Ishikawa (cell line): ENCODE measurements at regions not wholly inside any gene's neighbourhood (a gene's known extent, or its start where the extent isn't known, plus 50 kb on each side); places are given as distances from the start of the nearest gene placed in this dataset.
A peak's percentile ranks its signal among the peaks of the same experiment; 100 is the strongest.

ENCODE experiments used
- CEBPB ChIP-seq: IDR thresholded peaks from 2 replicates; pipeline ENCODE4 v1.6.1; 2012
- CREB1 ChIP-seq: IDR thresholded peaks from 2 replicates; pipeline ENCODE4 v1.6.1; 2012; ENCODE audit warnings: low read depth
- EGR1 ChIP-seq: IDR thresholded peaks from 2 replicates; pipeline ENCODE4 v1.6.1; 2012
- EP300 ChIP-seq: IDR thresholded peaks from 2 replicates; pipeline ENCODE4 v1.6.1; 2012; ENCODE audit warnings: borderline replicate concordance
- FOXM1 ChIP-seq: IDR thresholded peaks from 2 replicates; pipeline ENCODE4 v1.6.1; 2012; ENCODE audit warnings: low read depth, borderline replicate concordance
- MAX ChIP-seq: IDR thresholded peaks from 2 replicates; pipeline ENCODE4 v1.6.1; 2012
- NFIC ChIP-seq: IDR thresholded peaks from 2 replicates; pipeline ENCODE4 v1.6.1; 2012
- RAD21 ChIP-seq: IDR thresholded peaks from 2 replicates; pipeline ENCODE4 v1.6.1; 2012; ENCODE audit warnings: low read depth
- REST ChIP-seq: IDR thresholded peaks from 2 replicates; pipeline ENCODE4 v1.6.1; 2012; ENCODE audit warnings: low read depth, mild to moderate bottlenecking
- TAF1 ChIP-seq: IDR thresholded peaks from 2 replicates; pipeline ENCODE4 v1.6.1; 2012; ENCODE audit warnings: low read depth, mild to moderate bottlenecking
- TCF12 ChIP-seq: IDR thresholded peaks from 2 replicates; pipeline ENCODE4 v1.6.1; 2012; ENCODE audit warnings: low read depth
- TEAD4 ChIP-seq: IDR thresholded peaks from 2 replicates; pipeline ENCODE4 v1.6.1; 2012
- USF1 ChIP-seq: IDR thresholded peaks from 2 replicates; pipeline ENCODE4 v1.6.1; 2012
- YY1 ChIP-seq: IDR thresholded peaks from 2 replicates; pipeline ENCODE4 v1.6.1; 2012; ENCODE audit warnings: low read depth
- ZBTB7A ChIP-seq: IDR thresholded peaks from 2 replicates; pipeline ENCODE4 v1.6.1; 2012; ENCODE audit warnings: low read depth

GRCh38 chrX:4005281-4005680 lies 291.8 kb upstream of the PRKX start:
- TF ChIP-seq CEBPB (no peak), REST (no peak), CREB1 (no peak), ZBTB7A (no peak), YY1 (no peak), TEAD4 (no peak), FOXM1 (no peak), TAF1 (no peak), EGR1 (no peak), USF1 (no peak), MAX (no peak), EP300 (no peak), NFIC (no peak), RAD21 (no peak), TCF12 (no peak)

GRCh38 chrX:4004822-4005221 lies 291.4 kb upstream of the PRKX start:
- TF ChIP-seq TEAD4 (no peak), TCF12 (no peak), USF1 (no peak), CEBPB (no peak), EGR1 (no peak), FOXM1 (no peak), TAF1 (no peak), ZBTB7A (no peak)

GRCh38 chrX:3994315-3994714 lies 280.9 kb upstream of the PRKX start:
- TF ChIP-seq ZBTB7A, result no peak
- no peak for TF ChIP-seq EGR1
- no peak for TF ChIP-seq NFIC
- no peak for TF ChIP-seq TEAD4
- TF ChIP-seq TCF12, result no peak
- TF ChIP-seq REST, result no peak

GRCh38 chrX:3990569-3990968 lies 277.1 kb upstream of the PRKX start:
- no peak for TF ChIP-seq CREB1
- TF ChIP-seq REST, result peak; percentile 80
- no peak for TF ChIP-seq RAD21

GRCh38 chrX:3968749-3969148 lies 255.3 kb upstream of the PRKX start:
- TF ChIP-seq MAX, result no peak
- TF ChIP-seq TEAD4, result no peak
- no peak for TF ChIP-seq TCF12
- TF ChIP-seq ZBTB7A, result no peak
- TF ChIP-seq CREB1, result no peak

GRCh38 chrX:3963980-3964379 lies 250.5 kb upstream of the PRKX start:
- no peak for TF ChIP-seq FOXM1
- no peak for TF ChIP-seq TAF1
- no peak for TF ChIP-seq ZBTB7A
- TF ChIP-seq RAD21, result no peak
- TF ChIP-seq REST, result no peak
- no peak for TF ChIP-seq YY1
- TF ChIP-seq EP300, result no peak
- TF ChIP-seq MAX, result no peak
